ENCODE measurements at regions not wholly inside any gene's neighbourhood (a gene's known extent, or its start where the extent isn't known, plus 50 kb on each side); places are given as distances from the start of the nearest gene placed in this dataset.
"Not testable (repeated sequence)": the region's sequence is repeated elsewhere in the genome, so short reads cannot be mapped to it uniquely, and the experiment has no call there.

DNA sequence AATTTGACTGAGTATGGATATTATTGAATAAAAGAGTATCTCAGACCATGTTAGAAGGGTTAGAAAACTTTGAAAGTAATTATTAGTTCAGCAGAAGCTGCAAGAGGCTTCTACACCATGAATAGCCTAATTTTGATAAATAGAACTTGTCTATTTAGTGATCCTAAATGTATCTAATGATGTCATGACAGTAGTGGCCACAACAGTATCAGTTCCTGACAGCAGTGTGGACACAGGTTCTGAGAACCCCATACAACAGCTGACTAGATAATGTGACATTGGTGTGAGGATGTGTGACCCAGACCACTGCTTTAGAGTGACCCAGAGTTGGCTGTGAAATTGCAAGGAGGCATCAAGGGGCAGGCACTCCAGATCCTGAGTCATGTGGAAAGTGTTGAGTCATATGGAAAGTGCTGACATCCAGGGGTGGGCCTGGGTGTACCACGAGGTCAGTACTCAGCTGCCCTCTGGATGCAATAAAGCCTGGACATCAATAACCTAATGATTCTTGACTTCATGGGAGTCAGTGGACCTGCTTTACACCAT, 754.7 kb downstream of the DHX35 start:
- Histone ChIP-seq H3K36me3 (ENCODE audit: control insufficient read depth in 5 of 5, insufficient read depth in 5 of 5, low read length in 5 of 5) (no peaks in the 10 kb centered on the region), H3K4me3 (ENCODE audit: low read depth in 1 of 5, low read length in 5 of 5) (no peak overlapping the region), H3K9me3 (ENCODE audit: control insufficient read depth in 5 of 5, low read length in 5 of 5) (no peaks in the 10 kb centered on the region), H3K9ac (ENCODE audit: low read length in 5 of 5) (no peak overlapping the region), H3K27me3 (ENCODE audit: control insufficient read depth in 5 of 5, insufficient read depth in 4 of 5, low read length in 5 of 5) (no peaks in the 10 kb centered on the region), H3K27ac (ENCODE audit: low read depth, low read length) (no peak overlapping the region), H3K4me1 (ENCODE audit: control insufficient read depth in 5 of 5, insufficient read depth in 5 of 5, low read length in 5 of 5) (peaks cover 0 to 16% (median 0%) of the 10 kb centered on the region in 5 donors)

GRCh38 chr20:39713076-39713840, 751.1 kb downstream of the DHX35 start:
- Histone ChIP-seq H3K27me3 (ENCODE audit: control insufficient read depth in 5 of 5, insufficient read depth in 4 of 5, low read length in 5 of 5) (no peaks in the 10 kb centered on the region), H3K9ac (ENCODE audit: low read length in 5 of 5) (no peak overlapping the region), H3K36me3 (ENCODE audit: control insufficient read depth in 5 of 5, insufficient read depth in 5 of 5, low read length in 5 of 5) (no peaks in the 10 kb centered on the region), H3K4me3 (ENCODE audit: low read depth in 1 of 5, low read length in 5 of 5) (no peak overlapping the region), H3K4me1 (ENCODE audit: control insufficient read depth in 5 of 5, insufficient read depth in 5 of 5, low read length in 5 of 5) (peaks cover 0 to 5% (median 0%) of the 10 kb centered on the region in 5 donors), H3K27ac (ENCODE audit: low read depth, low read length) (no peak overlapping the region), H3K9me3 (ENCODE audit: control insufficient read depth in 5 of 5, low read length in 5 of 5) (no peaks in the 10 kb centered on the region)

DNA sequence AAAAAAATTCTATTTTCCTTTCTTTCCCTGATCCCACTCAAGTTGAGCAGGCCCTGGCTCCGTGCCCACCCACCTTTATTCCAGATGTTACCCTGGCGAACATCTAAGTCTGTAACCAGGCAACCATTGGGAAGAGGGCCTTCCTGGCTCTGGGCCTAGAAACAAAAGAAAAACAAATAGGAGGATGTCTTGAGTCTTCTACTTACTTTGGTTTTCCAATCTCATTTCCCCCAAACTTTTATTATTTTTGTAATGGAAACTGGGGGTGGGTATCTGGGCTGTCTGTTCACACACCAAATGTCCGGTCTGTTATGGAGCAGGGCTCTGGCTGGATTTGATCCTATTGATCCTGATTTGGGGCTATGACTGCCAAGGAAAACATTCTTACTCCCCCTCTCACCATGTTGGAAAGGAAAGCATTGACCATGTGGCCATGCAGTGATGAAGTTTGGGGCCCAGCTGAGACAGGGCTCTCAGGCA, 744.1 kb downstream of the DHX35 start:
- no peaks in the 10 kb centered on the region for H3K9me3 ChIP-seq (ENCODE audit: control insufficient read depth in 5 of 5, low read length in 5 of 5)
- no peak overlapping the region for H3K27ac ChIP-seq (ENCODE audit: low read depth, low read length)
- peaks cover 0 to 8% (median 0%) of the 10 kb centered on the region in 5 donors for H3K4me1 ChIP-seq (ENCODE audit: control insufficient read depth in 5 of 5, insufficient read depth in 5 of 5, low read length in 5 of 5)

GRCh38 chr20:39705032-39705431, 742.9 kb downstream of the DHX35 start:
- Histone ChIP-seq H3K27me3 (ENCODE audit: control insufficient read depth in 5 of 5, insufficient read depth in 4 of 5, low read length in 5 of 5) (no peaks in the 10 kb centered on the region), H3K9me3 (ENCODE audit: control insufficient read depth in 5 of 5, low read length in 5 of 5) (no peaks in the 10 kb centered on the region), H3K36me3 (ENCODE audit: control insufficient read depth in 5 of 5, insufficient read depth in 5 of 5, low read length in 5 of 5) (no peaks in the 10 kb centered on the region), H3K4me1 (ENCODE audit: control insufficient read depth in 5 of 5, insufficient read depth in 5 of 5, low read length in 5 of 5) (peaks cover 0 to 8% (median 0%) of the 10 kb centered on the region in 5 donors), H3K4me3 (ENCODE audit: low read depth in 1 of 5, low read length in 5 of 5) (no peak overlapping the region), H3K27ac (ENCODE audit: low read depth, low read length) (no peak overlapping the region), H3K9ac (ENCODE audit: low read length in 5 of 5) (no peak overlapping the region)

More for the DNA sequence above, 744.1 kb downstream of the DHX35 start:
- Histone ChIP-seq H3K27me3 (ENCODE audit: control insufficient read depth in 5 of 5, insufficient read depth in 4 of 5, low read length in 5 of 5) (no peaks in the 10 kb centered on the region), H3K9ac (ENCODE audit: low read length in 5 of 5) (no peak overlapping the region), H3K36me3 (ENCODE audit: control insufficient read depth in 5 of 5, insufficient read depth in 5 of 5, low read length in 5 of 5) (no peaks in the 10 kb centered on the region), H3K4me3 (ENCODE audit: low read depth in 1 of 5, low read length in 5 of 5) (no peak overlapping the region)

DNA sequence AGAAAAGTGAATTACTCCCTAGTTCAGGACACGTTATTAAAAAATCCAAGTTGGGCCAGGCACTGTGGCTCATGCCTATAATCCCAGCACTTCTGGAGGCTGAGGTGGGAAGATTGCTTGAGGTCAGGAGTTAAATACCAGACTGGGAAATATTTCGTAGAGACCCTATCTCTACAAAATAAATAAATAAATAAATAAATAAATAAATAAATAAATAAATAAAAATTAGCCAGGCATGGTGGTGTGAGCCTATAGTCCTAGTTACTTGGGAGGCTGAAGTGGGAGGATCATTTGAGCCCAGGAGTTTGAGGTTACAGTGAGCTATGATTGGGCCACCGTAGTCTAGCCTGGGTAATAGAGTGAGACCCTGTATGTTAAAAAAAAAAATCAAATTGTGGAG, 741.2 kb downstream of the DHX35 start:
- not testable (repeated sequence) for H3K27me3 ChIP-seq (ENCODE audit: control insufficient read depth in 5 of 5, insufficient read depth in 4 of 5, low read length in 5 of 5); H3K36me3 ChIP-seq (ENCODE audit: control insufficient read depth in 5 of 5, insufficient read depth in 5 of 5, low read length in 5 of 5); H3K4me3 ChIP-seq (ENCODE audit: low read depth in 1 of 5, low read length in 5 of 5); H3K9me3 ChIP-seq (ENCODE audit: control insufficient read depth in 5 of 5, low read length in 5 of 5); H3K9ac ChIP-seq (ENCODE audit: low read length in 5 of 5); H3K27ac ChIP-seq (ENCODE audit: low read depth, low read length)
- H3K4me1 ChIP-seq (ENCODE audit: control insufficient read depth in 5 of 5, insufficient read depth in 5 of 5, low read length in 5 of 5) = peaks cover 0 to 20% (median 5%) of the 10 kb centered on the region in 5 donors

- Histone ChIP-seq H3K27ac (ENCODE audit: low read depth, low read length) (no peak overlapping the region), H3K27me3 (ENCODE audit: control insufficient read depth in 5 of 5, insufficient read depth in 4 of 5, low read length in 5 of 5) (no peaks in the 10 kb centered on the region), H3K4me1 (ENCODE audit: control insufficient read depth in 5 of 5, insufficient read depth in 5 of 5, low read length in 5 of 5) (peaks cover 0 to 23% (median 5%) of the 10 kb centered on the region in 5 donors), H3K4me3 (ENCODE audit: low read depth in 1 of 5, low read length in 5 of 5) (no peak overlapping the region), H3K9ac (ENCODE audit: low read length in 5 of 5) (no peak overlapping the region), H3K36me3 (ENCODE audit: control insufficient read depth in 5 of 5, insufficient read depth in 5 of 5, low read length in 5 of 5) (no peaks in the 10 kb centered on the region), H3K9me3 (ENCODE audit: control insufficient read depth in 5 of 5, low read length in 5 of 5) (no peaks in the 10 kb centered on the region)
Observed at GRCh38 chr20:39702701-39703349, 740.7 kb downstream of the DHX35 start.

GRCh38 chr20:39700528-39700927, 738.4 kb downstream of the DHX35 start:
- Histone ChIP-seq H3K27ac (ENCODE audit: low read depth, low read length) (no peak overlapping the region), H3K4me1 (ENCODE audit: control insufficient read depth in 5 of 5, insufficient read depth in 5 of 5, low read length in 5 of 5) (peaks cover 0 to 15% (median 6%) of the 10 kb centered on the region in 5 donors), H3K9me3 (ENCODE audit: control insufficient read depth in 5 of 5, low read length in 5 of 5) (no peaks in the 10 kb centered on the region), H3K27me3 (ENCODE audit: control insufficient read depth in 5 of 5, insufficient read depth in 4 of 5, low read length in 5 of 5) (no peaks in the 10 kb centered on the region), H3K9ac (ENCODE audit: low read length in 5 of 5) (no peak overlapping the region), H3K36me3 (ENCODE audit: control insufficient read depth in 5 of 5, insufficient read depth in 5 of 5, low read length in 5 of 5) (no peaks in the 10 kb centered on the region), H3K4me3 (ENCODE audit: low read depth in 1 of 5, low read length in 5 of 5) (no peak overlapping the region)

DNA sequence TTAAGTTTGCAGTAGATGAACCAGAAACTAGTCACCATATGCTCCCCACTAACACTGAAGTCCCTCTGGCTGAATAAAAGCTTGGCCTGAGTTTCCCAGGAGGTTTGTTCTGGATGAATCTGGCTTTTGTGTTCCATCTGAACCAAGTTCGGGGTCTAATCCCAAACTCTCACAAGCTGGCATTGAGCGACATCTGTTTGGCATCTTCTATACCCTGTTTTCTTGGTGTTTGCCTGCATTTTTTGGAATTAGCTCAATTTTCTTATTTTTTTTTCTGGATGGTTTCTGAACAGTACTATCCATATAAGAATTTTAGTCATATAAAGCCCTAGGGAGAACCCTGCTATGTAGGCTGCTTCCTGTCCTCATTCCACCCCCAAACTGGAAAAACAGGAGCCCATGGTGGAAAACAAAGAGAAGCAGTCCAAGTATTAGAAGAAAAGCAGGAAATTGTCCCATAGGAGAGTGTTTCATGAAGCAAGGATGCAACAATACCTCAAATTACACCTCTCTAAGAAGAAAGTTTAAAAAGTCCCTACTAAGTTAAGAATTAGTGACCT, 737.1 kb downstream of the DHX35 start:
- no peaks in the 10 kb centered on the region for H3K9me3 ChIP-seq (ENCODE audit: control insufficient read depth in 5 of 5, low read length in 5 of 5)
- no peak overlapping the region for H3K27ac ChIP-seq (ENCODE audit: low read depth, low read length)
- H3K36me3 ChIP-seq (ENCODE audit: control insufficient read depth in 5 of 5, insufficient read depth in 5 of 5, low read length in 5 of 5) = no peaks in the 10 kb centered on the region
- H3K27me3 ChIP-seq (ENCODE audit: control insufficient read depth in 5 of 5, insufficient read depth in 4 of 5, low read length in 5 of 5) = no peaks in the 10 kb centered on the region
- H3K4me1 ChIP-seq (ENCODE audit: control insufficient read depth in 5 of 5, insufficient read depth in 5 of 5, low read length in 5 of 5) = peaks cover 0 to 15% (median 6%) of the 10 kb centered on the region in 5 donors
- no peak overlapping the region for H3K4me3 ChIP-seq (ENCODE audit: low read depth in 1 of 5, low read length in 5 of 5)
- no peak overlapping the region for H3K9ac ChIP-seq (ENCODE audit: low read length in 5 of 5)

DNA sequence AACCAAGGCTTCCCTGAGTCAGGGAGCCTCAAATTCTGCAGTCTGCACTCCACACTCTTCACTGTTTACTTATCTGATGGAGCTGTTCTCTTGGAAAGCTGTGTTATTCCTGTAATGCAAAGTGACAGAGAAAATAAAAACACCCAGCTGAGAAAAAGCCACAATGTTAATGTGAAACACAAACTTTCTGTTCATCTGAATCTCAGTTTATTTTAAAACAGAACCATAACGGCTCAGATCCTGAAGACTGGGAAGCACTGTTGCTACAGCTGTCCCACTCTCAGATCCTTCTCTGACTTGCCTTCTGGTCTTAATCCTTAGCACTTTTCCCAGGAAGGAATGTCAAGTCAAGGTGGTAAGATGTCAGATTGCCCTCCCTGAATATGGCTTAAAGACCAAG, 736.6 kb downstream of the DHX35 start:
- Histone ChIP-seq H3K9me3 (ENCODE audit: control insufficient read depth in 5 of 5, low read length in 5 of 5) (no peaks in the 10 kb centered on the region), H3K4me1 (ENCODE audit: control insufficient read depth in 5 of 5, insufficient read depth in 5 of 5, low read length in 5 of 5) (peaks cover 0 to 16% (median 6%) of the 10 kb centered on the region in 5 donors), H3K27ac (ENCODE audit: low read depth, low read length) (no peak overlapping the region), H3K9ac (ENCODE audit: low read length in 5 of 5) (no peak overlapping the region), H3K36me3 (ENCODE audit: control insufficient read depth in 5 of 5, insufficient read depth in 5 of 5, low read length in 5 of 5) (no peaks in the 10 kb centered on the region), H3K4me3 (ENCODE audit: low read depth in 1 of 5, low read length in 5 of 5) (no peak overlapping the region), H3K27me3 (ENCODE audit: control insufficient read depth in 5 of 5, insufficient read depth in 4 of 5, low read length in 5 of 5) (no peaks in the 10 kb centered on the region)

Measured in subcutaneous abdominal adipose tissue (tissue), 5 donors.